SK-N-SH treated with all-trans-retinoic acid at 6 μM for 48 hours (cell line): ENCODE measurements at regions not wholly inside any gene's neighbourhood (a gene's known extent, or its start where the extent isn't known, plus 50 kb on each side); places are given as distances from the start of the nearest gene placed in this dataset.

Source experiments
- ATAC-seq: fragments of 200-7000 bp; cut with Tn5 transposase; 3 replicates; pipeline ENCODE4 v1.9.1; 2020; ENCODE audit warnings: mild to moderate bottlenecking, moderate library complexity
- ARNTL ChIP-seq: fragments of 450-650 bp; formaldehyde crosslinking; IDR thresholded peaks from 2 replicates; pipeline ENCODE4 v1.5.0; 2020; ENCODE audit warnings: low read depth, mild to moderate bottlenecking, moderate library complexity, borderline replicate concordance
- BACH2 ChIP-seq: fragments of 250-450 bp; sonication (Bioruptor Pico); IDR thresholded peaks from 2 replicates; pipeline ENCODE4 v1.9.0; 2021; ENCODE audit warnings: mild to moderate bottlenecking, borderline replicate concordance
- CREB5 ChIP-seq: fragments of 250-450 bp; sonication (Bioruptor Pico); IDR thresholded peaks from 2 replicates; pipeline ENCODE4 v1.5.1; 2020; ENCODE audit warnings: low read depth, mild to moderate bottlenecking, moderate library complexity
- CSDC2 ChIP-seq: fragments of 250-450 bp; sonication (Bioruptor Pico); IDR thresholded peaks from 2 replicates; pipeline ENCODE4 v1.5.0; 2020; ENCODE audit warnings: mild to moderate bottlenecking, moderate library complexity
- CSRNP3 ChIP-seq: fragments of 250-450 bp; sonication (Bioruptor Pico); IDR thresholded peaks from 2 replicates; pipeline ENCODE4 v1.5.1; 2021; ENCODE audit warnings: mild to moderate bottlenecking, moderate library complexity
- ESRRG ChIP-seq: fragments of 250-450 bp; sonication (Bioruptor Pico); IDR thresholded peaks from 2 replicates; pipeline ENCODE4 v1.6.1; 2021; ENCODE audit warnings: mild to moderate bottlenecking
- GLIS3 ChIP-seq: fragments of 250-450 bp; sonication (Bioruptor Pico); IDR thresholded peaks from 2 replicates; pipeline ENCODE4 v1.5.0; 2020; ENCODE audit warnings: mild to moderate bottlenecking, moderate library complexity
- ISL1 ChIP-seq: fragments of 250-450 bp; sonication (Bioruptor Pico); IDR thresholded peaks from 2 replicates; pipeline ENCODE4 v2.1.2; 2022; ENCODE audit warnings: mild to moderate bottlenecking, moderate library complexity
- OSR1 ChIP-seq: fragments of 250-450 bp; sonication (Bioruptor Pico); IDR thresholded peaks from 2 replicates; pipeline ENCODE4 v1.8.0; 2022; ENCODE audit warnings: moderate library complexity, mild to moderate bottlenecking, inconsistent platforms
- PATZ1 ChIP-seq: fragments of 250-450 bp; sonication (Bioruptor Pico); IDR thresholded peaks from 2 replicates; pipeline ENCODE4 v1.8.0; 2020; ENCODE audit warnings: mild to moderate bottlenecking, moderate library complexity, borderline replicate concordance
- POU6F1 ChIP-seq: fragments of 250-450 bp; sonication (Bioruptor Pico); IDR thresholded peaks from 2 replicates; pipeline ENCODE4 v1.8.0; 2021; ENCODE audit warnings: low read depth, mild to moderate bottlenecking, moderate library complexity, borderline replicate concordance
- PPARA ChIP-seq: fragments of 250-450 bp; sonication (Bioruptor Pico); IDR thresholded peaks from 2 replicates; pipeline ENCODE4 v1.5.0; 2020; ENCODE audit warnings: mild to moderate bottlenecking, borderline replicate concordance
- RARB ChIP-seq: fragments of 250-450 bp; sonication (Bioruptor Pico); IDR thresholded peaks from 2 replicates; pipeline ENCODE4 v1.8.0; 2021; ENCODE audit warnings: mild to moderate bottlenecking, moderate library complexity
- SNAI2 ChIP-seq: fragments of 250-450 bp; sonication (Bioruptor Pico); IDR thresholded peaks from 2 replicates; pipeline ENCODE4 v1.5.0; 2020; ENCODE audit warnings: mild to moderate bottlenecking, moderate library complexity
- TCF4 ChIP-seq: fragments of 250-450 bp; sonication (Bioruptor Pico); IDR thresholded peaks from 2 replicates; pipeline ENCODE4 v1.8.0; 2021; ENCODE audit warnings: mild to moderate bottlenecking, moderate library complexity, borderline replicate concordance
- TOX ChIP-seq: fragments of 250-450 bp; sonication (Bioruptor Pico); IDR thresholded peaks from 2 replicates; pipeline ENCODE4 v1.8.0; 2021; ENCODE audit warnings: mild to moderate bottlenecking, moderate library complexity, borderline replicate concordance
- ZC3H10 ChIP-seq: fragments of 250-450 bp; sonication (Bioruptor Pico); IDR thresholded peaks from 2 replicates; pipeline ENCODE4 v1.5.1; 2021; ENCODE audit warnings: mild to moderate bottlenecking, moderate library complexity
- ZFP3 ChIP-seq: fragments of 250-450 bp; sonication (Bioruptor Pico); IDR thresholded peaks from 2 replicates; pipeline ENCODE4 v1.5.0; 2020; ENCODE audit warnings: mild to moderate bottlenecking, moderate library complexity
- ZFP30 ChIP-seq: fragments of 450-650 bp; formaldehyde crosslinking; IDR thresholded peaks from 2 replicates; pipeline ENCODE4 v1.5.0; 2022; ENCODE audit warnings: mild to moderate bottlenecking, moderate library complexity
- ZNF565 ChIP-seq: fragments of 450-650 bp; formaldehyde crosslinking; conservative IDR thresholded peaks from 2 replicates; pipeline ENCODE4 v1.5.0; 2020; ENCODE audit warnings: low read depth, mild to moderate bottlenecking, moderate library complexity
- ZNF70 ChIP-seq: fragments of 450-650 bp; formaldehyde crosslinking; IDR thresholded peaks from 2 replicates; pipeline ENCODE4 v1.5.0; 2020; ENCODE audit warnings: mild to moderate bottlenecking, moderate library complexity
- ZNF8 ChIP-seq: fragments of 450-650 bp; formaldehyde crosslinking; IDR thresholded peaks from 2 replicates; pipeline ENCODE4 v1.5.0; 2020; ENCODE audit warnings: mild to moderate bottlenecking, moderate library complexity

GRCh38 chr2:82789851-82790205, 1669.3 kb downstream of the SUCLG1 start:
- TF ChIP-seq ZFP3 (CRISPR knock-in tag) (no peak), TOX (CRISPR knock-in tag) (no peak)
- no peak for ATAC-seq

- no peak for TF ChIP-seq TOX (CRISPR knock-in tag)
- no peak for TF ChIP-seq PATZ1 (CRISPR knock-in tag)
- TF ChIP-seq ZFP3 (CRISPR knock-in tag) = no peak
- TF ChIP-seq CREB5 (CRISPR knock-in tag) = no peak
- no peak for TF ChIP-seq ESRRG (CRISPR knock-in tag)
- no peak for TF ChIP-seq CSRNP3 (CRISPR knock-in tag)
- no peak for TF ChIP-seq ZC3H10 (CRISPR knock-in tag)
- TF ChIP-seq PPARA = no peak
- no peak for TF ChIP-seq GLIS3
- no peak for TF ChIP-seq BACH2
- no peak for TF ChIP-seq ZNF70 (CRISPR knock-in tag)
- no peak for TF ChIP-seq RARB (CRISPR knock-in tag)
- no peak for TF ChIP-seq SNAI2
- TF ChIP-seq, all 23 proteins: peak for 0
- ATAC-seq = no peak
Observed at GRCh38 chr2:82781176-82781915, 1677.7 kb downstream of the SUCLG1 start.

- ATAC-seq = no peak
- TF ChIP-seq GLIS3 (no peak), RARB (CRISPR knock-in tag) (no peak), CSRNP3 (CRISPR knock-in tag) (no peak), SNAI2 (no peak), ARNTL (CRISPR knock-in tag) (no peak), ZNF70 (CRISPR knock-in tag) (no peak), CSDC2 (no peak), ZFP3 (CRISPR knock-in tag) (no peak), PATZ1 (CRISPR knock-in tag) (no peak), TCF4 (no peak), ZFP30 (CRISPR knock-in tag) (no peak), TOX (CRISPR knock-in tag) (no peak), ZC3H10 (CRISPR knock-in tag) (no peak), OSR1 (CRISPR knock-in tag) (no peak), ESRRG (CRISPR knock-in tag) (no peak), ZNF565 (CRISPR knock-in tag) (no peak)
Observed at GRCh38 chr2:82780050-82780449, 1679.0 kb downstream of the SUCLG1 start.

GRCh38 chr2:82752396-82752795, 1706.7 kb downstream of the SUCLG1 start:
- ATAC-seq = no peak
- TF ChIP-seq PATZ1 (CRISPR knock-in tag) (no peak), ISL1 (CRISPR knock-in tag) (no peak), POU6F1 (CRISPR knock-in tag) (no peak), ESRRG (CRISPR knock-in tag) (no peak), PPARA (no peak), ZFP30 (CRISPR knock-in tag) (no peak), ZNF565 (CRISPR knock-in tag) (no peak), CSRNP3 (CRISPR knock-in tag) (no peak), CSDC2 (no peak), TCF4 (no peak), ZNF8 (CRISPR knock-in tag) (no peak)
